Caco-2 (cell line): ENCODE measurements at regions not wholly inside any gene's neighbourhood (a gene's known extent, or its start where the extent isn't known, plus 50 kb on each side); places are given as distances from the start of the nearest gene placed in this dataset.

Source experiments
- BruUV-seq: library from RNA; stranded (reverse); fragments of 400-500 nt; replicated peaks from 2 replicates; lab custom pipeline; 2021; lab: Mats Ljungman, UMichigan
- CTCF ChIA-PET: fragments of 300-600 bp; sonication (Branson Sonifier 250); formaldehyde crosslinking; loops from one replicate; lab custom pipeline; 2022; ENCODE audit warnings: antibody characterized with exemption; lab: Charles Lee
- POLR2A ChIA-PET: fragments of 300-600 bp; sonication (Branson Sonifier 250); formaldehyde crosslinking; loops from one replicate; lab custom pipeline; 2022; ENCODE audit warnings: antibody characterized with exemption; lab: Charles Lee
- DNase-seq, 2 experiments: peaks; one replicate each; pipeline versions ENCODE4 v3.0.0 to v3.0.0-alpha.2; 2020 to 2022
- H3K27me3 ChIP-seq: replicated peaks from 2 replicates; pipeline ENCODE4 v1.6.0; 2011; ENCODE audit warnings: low read length; ENCODE audit not compliant: control insufficient read depth, insufficient read depth
- H3K36me3 ChIP-seq: 2 replicates; pipeline ENCODE4 v1.5.1; 2011; ENCODE audit warnings: low read length; ENCODE audit not compliant: control insufficient read depth, insufficient read depth
- H3K4me1 ChIP-seq: fragments of 250-450 bp; sonication (Bioruptor Pico); 2 replicates; pipeline ENCODE4 v1.5.1; 2020; ENCODE audit warnings: mild to moderate bottlenecking
- H3K4me3 ChIP-seq: 2 replicates; pipeline ENCODE4 v1.5.1; 2011; ENCODE audit warnings: low read depth, mild to moderate bottlenecking, control low read depth, low read length
- H3K9me3 ChIP-seq: fragments of 250-450 bp; sonication (Bioruptor Pico); 2 replicates; pipeline ENCODE4 v1.5.1; 2020; ENCODE audit warnings: mild to moderate bottlenecking, moderate library complexity
- H3K27ac Mint-ChIP-seq: one replicate; pipeline ENCODE4 v1.8.0; 2022; ENCODE audit warnings: mixed read lengths; ENCODE audit not compliant: unreplicated experiment
- H3K27me3 Mint-ChIP-seq: one replicate; pipeline ENCODE4 v1.8.0; 2022; ENCODE audit warnings: mixed read lengths; ENCODE audit not compliant: insufficient read depth, unreplicated experiment
- H3K36me3 Mint-ChIP-seq: one replicate; pipeline ENCODE4 v1.8.0; 2022; ENCODE audit warnings: mild to moderate bottlenecking, mixed read lengths; ENCODE audit not compliant: insufficient read depth, unreplicated experiment
- H3K4me1 Mint-ChIP-seq: one replicate; pipeline ENCODE4 v1.8.0; 2022; ENCODE audit warnings: low read depth, mixed read lengths; ENCODE audit not compliant: unreplicated experiment
- H3K4me3 Mint-ChIP-seq: one replicate; pipeline ENCODE4 v1.8.0; 2022; ENCODE audit warnings: mild to moderate bottlenecking, moderate library complexity, mixed read lengths; ENCODE audit not compliant: unreplicated experiment
- H3K9me3 Mint-ChIP-seq: one replicate; pipeline ENCODE4 v1.8.0; 2022; ENCODE audit warnings: mixed read lengths; ENCODE audit not compliant: unreplicated experiment
- CTCF ChIP-seq, 2 experiments: fragments of 200-600 bp in 1 of 2; IDR thresholded peaks; 1 replicate in 1 of 2; 2 replicates in 1 of 2; pipeline versions ENCODE4 v1.5.1 to v1.8.0; 2011 to 2022; ENCODE audit warnings: antibody characterized with exemption in 1 of 2, control low read depth in 1 of 2, inconsistent platforms in 1 of 2, low read depth in 1 of 2, low read length in 1 of 2, mild to moderate bottlenecking in 1 of 2, moderate library complexity in 1 of 2; ENCODE audit not compliant: insufficient read depth in 1 of 2, severe bottlenecking in 1 of 2, unreplicated experiment in 1 of 2
- intact Hi-C: fragments of 100-400 bp; cut with micrococcal nuclease; formaldehyde crosslinking; loops from one replicate; pipeline ENCODE4 v1.10.0; 2022; ENCODE audit not compliant: unreplicated experiment

- no peaks in the 10 kb centered on the region for H3K9me3 ChIP-seq
- no peak overlapping the region for H3K4me3 Mint-ChIP-seq
- H3K4me1 Mint-ChIP-seq, result no peaks in the 10 kb centered on the region
- no peaks in the 10 kb centered on the region for H3K36me3 ChIP-seq
- H3K4me3 ChIP-seq, result no peak overlapping the region
- H3K4me1 ChIP-seq, result no peaks in the 10 kb centered on the region
- intact Hi-C loops, result no loop called here
- H3K36me3 Mint-ChIP-seq, result no peaks in the 10 kb centered on the region
- no peak for DNase-seq
- no peaks in the 10 kb centered on the region for H3K9me3 Mint-ChIP-seq
- TF ChIP-seq CTCF (IDR thresholded peaks at IDR 0.05; ENCODE audit: insufficient read depth in 1 of 2, low read depth in 1 of 2, low read length in 1 of 2, severe bottlenecking in 1 of 2, unreplicated experiment in 1 of 2), result no peak
- ChIA-PET CTCF (no interaction called here), POLR2A (no interaction called here)
- H3K27ac Mint-ChIP-seq, result no peak overlapping the region
- H3K27me3 ChIP-seq, result no peaks in the 10 kb centered on the region
- BruUV-seq, result no TSS peak
- H3K27me3 Mint-ChIP-seq, result no peaks in the 10 kb centered on the region
Observed at GRCh38 chr2:37453027-37453426, 108.6 kb downstream of the QPCT start.

- no peaks in the 10 kb centered on the region for H3K27me3 Mint-ChIP-seq
- H3K4me1 ChIP-seq, result no peaks in the 10 kb centered on the region
- H3K4me3 Mint-ChIP-seq, result no peak overlapping the region
- ChIA-PET POLR2A (no interaction called here), CTCF (no interaction called here)
- no TSS peak for BruUV-seq
- intact Hi-C loops, result no loop called here
- H3K27me3 ChIP-seq, result no peaks in the 10 kb centered on the region
- H3K36me3 Mint-ChIP-seq, result no peaks in the 10 kb centered on the region
- no peak overlapping the region for H3K4me3 ChIP-seq
- no peak for TF ChIP-seq CTCF (IDR thresholded peaks at IDR 0.05; ENCODE audit: insufficient read depth in 1 of 2, low read depth in 1 of 2, low read length in 1 of 2, severe bottlenecking in 1 of 2, unreplicated experiment in 1 of 2)
- no peak for DNase-seq
- no peaks in the 10 kb centered on the region for H3K9me3 ChIP-seq
- no peak overlapping the region for H3K27ac Mint-ChIP-seq
- H3K4me1 Mint-ChIP-seq, result no peaks in the 10 kb centered on the region
- no peaks in the 10 kb centered on the region for H3K36me3 ChIP-seq
- no peaks in the 10 kb centered on the region for H3K9me3 Mint-ChIP-seq
Observed at GRCh38 chr2:37454851-37455762, 110.7 kb downstream of the QPCT start.

GRCh38 chr2:37456479-37456878 lies 112.0 kb downstream of the QPCT start:
- POLR2A ChIA-PET, result no interaction called here
- no peaks in the 10 kb centered on the region for H3K27me3 Mint-ChIP-seq
- CTCF ChIA-PET, result no interaction called here
- H3K27me3 ChIP-seq, result no peaks in the 10 kb centered on the region
- H3K4me1 Mint-ChIP-seq, result no peaks in the 10 kb centered on the region
- BruUV-seq, result no TSS peak
- no peaks in the 10 kb centered on the region for H3K4me1 ChIP-seq
- H3K9me3 Mint-ChIP-seq, result no peaks in the 10 kb centered on the region
- no peaks in the 10 kb centered on the region for H3K36me3 Mint-ChIP-seq
- H3K36me3 ChIP-seq, result no peaks in the 10 kb centered on the region
- H3K9me3 ChIP-seq, result no peaks in the 10 kb centered on the region
- H3K4me3 Mint-ChIP-seq, result no peak overlapping the region
- no peak overlapping the region for H3K27ac Mint-ChIP-seq
- DNase-seq, result no peak
- no peak for TF ChIP-seq CTCF (IDR thresholded peaks at IDR 0.05; ENCODE audit: insufficient read depth in 1 of 2, low read depth in 1 of 2, low read length in 1 of 2, severe bottlenecking in 1 of 2, unreplicated experiment in 1 of 2)
- intact Hi-C loops, result no loop called here
- no peak overlapping the region for H3K4me3 ChIP-seq
